GM19452 (cell line): ENCODE measurements at regions not wholly inside any gene's neighbourhood (a gene's known extent, or its start where the extent isn't known, plus 50 kb on each side); places are given as distances from the start of the nearest gene placed in this dataset.

Experiments used
- ATAC-seq: cut with Tn5 transposase; IDR thresholded peaks from one replicate; pipeline ENCODE4 v1.9.1; 2021; ENCODE audit not compliant: unreplicated experiment

- ATAC-seq: no peak
Observed at GRCh38 chr20:60210779-60211617, 252.8 kb downstream of the CDH26 start.

GRCh38 chr20:60211618-60212463 lies 253.6 kb downstream of the CDH26 start:
- ATAC-seq: no peak

GRCh38 chr20:60212695-60213094 lies 254.5 kb downstream of the CDH26 start:
- no peak for ATAC-seq

DNA sequence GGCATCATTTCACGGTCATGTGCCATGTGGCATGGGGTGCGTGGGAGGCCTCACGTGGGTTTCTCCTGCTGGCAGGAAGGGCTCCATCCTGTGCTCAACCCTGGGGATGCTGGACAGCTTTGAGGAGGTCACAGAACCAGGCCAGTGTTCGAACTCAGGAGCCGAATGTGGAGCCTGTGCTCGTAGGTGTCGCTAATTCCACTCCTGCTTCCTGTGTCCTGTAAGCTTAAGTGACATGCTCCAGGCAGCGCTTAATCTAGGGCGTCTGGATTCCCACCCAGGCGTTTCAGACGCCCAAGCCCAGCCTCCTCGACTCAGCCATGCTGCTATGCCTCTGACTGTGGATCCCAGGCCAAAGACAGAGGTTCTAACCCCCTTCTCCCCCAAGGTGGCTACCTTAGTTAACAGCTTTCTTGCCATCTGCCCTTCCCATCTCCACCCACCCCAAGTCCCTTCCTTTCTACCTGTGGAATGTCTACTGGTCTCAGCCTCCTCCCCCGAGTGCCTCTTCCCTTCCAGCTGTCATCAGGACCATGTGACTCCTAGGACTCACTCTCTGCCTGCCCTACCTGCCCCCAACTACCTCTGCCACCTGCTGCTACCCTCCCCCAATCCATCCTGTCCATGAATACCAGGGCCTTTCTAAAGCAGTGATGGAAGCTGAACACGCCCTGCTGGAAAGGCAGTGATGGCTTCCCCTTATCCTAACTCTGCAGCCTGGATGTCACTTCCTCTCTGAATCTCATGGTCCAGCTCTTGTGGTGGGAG lies 255.1 kb downstream of the CDH26 start:
- ATAC-seq: no peak

DNA sequence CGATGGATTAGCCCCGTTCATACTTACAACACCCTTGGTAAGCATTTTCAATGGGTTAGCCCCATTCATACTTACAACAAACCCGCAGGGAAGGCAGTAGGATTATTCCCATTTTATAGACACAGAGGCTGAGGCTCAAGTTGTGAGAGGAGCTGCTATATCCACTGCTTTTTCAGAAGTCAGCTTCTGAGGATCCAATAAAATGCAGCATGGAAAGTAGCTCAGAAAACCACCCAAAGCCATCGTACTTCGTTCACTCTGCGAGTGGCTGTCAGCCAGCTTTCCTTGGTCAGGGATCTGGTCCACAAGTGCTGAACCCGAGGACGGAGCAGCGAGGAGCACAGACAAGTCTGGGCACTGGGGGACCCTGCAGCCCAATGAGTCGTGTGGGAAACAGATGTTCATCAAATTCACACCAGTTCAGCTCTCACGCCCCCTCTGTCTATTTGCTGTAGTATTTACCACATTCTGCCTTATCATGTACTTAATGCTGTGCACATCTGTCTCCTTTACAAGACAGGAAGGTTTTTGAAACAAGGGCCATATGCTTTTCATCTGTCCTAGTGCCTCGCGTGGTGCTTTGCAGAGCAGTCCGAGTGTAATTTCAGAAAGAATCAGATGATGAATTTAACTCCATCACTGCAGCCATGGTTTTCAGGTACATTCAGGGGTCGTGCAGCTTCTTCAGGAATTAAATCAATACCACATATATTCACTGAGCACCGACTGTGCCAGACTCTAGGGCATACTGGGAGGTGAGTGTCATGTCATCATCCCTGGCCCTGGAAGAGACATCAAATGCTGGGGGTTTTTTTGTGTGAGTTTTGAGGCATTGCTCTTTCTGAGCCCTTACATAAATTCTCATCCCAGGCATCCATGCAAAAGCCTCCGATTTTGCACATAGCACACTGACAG lies 256.9 kb downstream of the CDH26 start:
- no peak for ATAC-seq

- no peak for ATAC-seq
Observed at GRCh38 chr20:60215816-60216730, 257.9 kb downstream of the CDH26 start.

GRCh38 chr20:60219231-60219630 lies 261.0 kb downstream of the CDH26 start:
- no peak for ATAC-seq

GRCh38 chr20:60219984-60220562 lies 261.9 kb downstream of the CDH26 start:
- ATAC-seq: no peak

DNA sequence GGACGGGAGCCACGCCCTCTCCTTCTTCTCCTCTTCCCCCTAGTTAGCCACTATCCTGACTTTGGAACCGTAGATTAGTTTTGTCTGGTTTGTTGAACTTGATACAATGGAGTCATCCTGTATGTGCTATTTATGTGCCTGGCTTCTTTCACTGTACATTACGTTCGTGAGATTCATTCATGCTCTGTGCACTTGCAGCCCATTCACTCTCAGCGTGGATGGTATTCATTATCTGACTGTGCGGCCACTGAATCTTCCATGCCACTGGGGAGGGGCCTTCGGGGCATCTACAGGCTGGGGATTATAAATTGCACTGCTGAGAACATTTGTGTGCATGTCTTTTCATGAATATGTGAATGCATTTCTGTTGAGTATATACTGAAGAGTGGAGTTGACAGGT lies 262.5 kb downstream of the CDH26 start:
- no peak for ATAC-seq

GRCh38 chr20:60221593-60221992 lies 263.4 kb downstream of the CDH26 start:
- ATAC-seq: no peak

- no peak for ATAC-seq
Observed at GRCh38 chr20:60222497-60222896, 264.3 kb downstream of the CDH26 start.

DNA sequence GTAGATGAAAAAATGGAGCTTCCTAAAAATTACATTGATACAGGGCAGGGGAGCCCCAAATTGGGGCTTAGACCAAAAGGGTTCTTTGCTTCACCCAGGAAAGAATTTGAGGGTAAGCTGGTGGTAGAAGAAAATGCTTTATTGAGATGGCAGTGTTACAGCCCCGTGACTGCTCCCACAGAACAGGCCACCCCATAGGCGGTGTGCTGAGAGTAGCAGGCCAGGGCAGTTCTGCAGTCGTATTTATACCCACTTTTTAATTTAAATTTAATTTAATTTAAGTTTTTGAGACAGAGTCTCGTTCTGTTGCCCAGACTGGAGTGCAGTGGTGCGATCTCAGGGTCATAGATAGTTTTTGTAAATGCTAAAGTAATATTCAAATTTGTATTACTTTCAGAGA lies 265.0 kb downstream of the CDH26 start:
- ATAC-seq: no peak

GRCh38 chr20:60224914-60225313 lies 266.7 kb downstream of the CDH26 start:
- ATAC-seq: no peak

DNA sequence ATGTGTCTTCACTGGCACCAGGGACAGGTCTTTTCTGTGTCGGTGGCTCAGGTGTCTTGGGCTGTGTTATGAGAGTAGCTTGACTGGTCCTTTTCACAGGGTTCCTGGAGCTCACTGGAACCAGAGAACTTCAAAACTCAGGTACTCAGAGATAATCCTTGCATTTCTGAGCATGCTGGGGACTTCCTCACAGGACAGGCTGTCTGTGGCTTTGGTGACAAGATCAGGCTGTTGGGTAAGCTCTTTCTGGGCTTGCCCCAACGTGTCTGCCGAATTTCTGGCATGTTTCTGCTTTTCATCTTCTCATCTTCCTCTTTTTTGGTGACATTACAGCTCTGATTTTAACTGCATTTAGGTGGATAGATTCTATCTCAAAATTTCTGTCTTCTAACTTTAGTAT lies 270.0 kb downstream of the CDH26 start:
- ATAC-seq: no peak

GRCh38 chr20:60232380-60232779 lies 274.2 kb downstream of the CDH26 start:
- no peak for ATAC-seq

- no peak for ATAC-seq
Observed at GRCh38 chr20:60233018-60233630, 274.9 kb downstream of the CDH26 start.

- ATAC-seq: no peak
Observed at GRCh38 chr20:60236613-60237012, 278.4 kb downstream of the CDH26 start.

- ATAC-seq: no peak
Observed at GRCh38 chr20:60237981-60238380, 279.8 kb downstream of the CDH26 start.
